GM19193 (cell line): ENCODE measurements at regions not wholly inside any gene's neighbourhood (a gene's known extent, or its start where the extent isn't known, plus 50 kb on each side); places are given as distances from the start of the nearest gene placed in this dataset.

Source experiments
- POLR2A ChIP-seq: IDR thresholded peaks from 4 replicates; pipeline ENCODE4 v1.6.1; 2011; ENCODE audit not compliant: insufficient read depth, insufficient read length; ENCODE audit errors: extremely low read depth

GRCh38 chr12:92362126-92362525, 216.5 kb upstream of the BTG1 start:
- TF ChIP-seq POLR2A = no peak

GRCh38 chr12:92360543-92360942, 214.9 kb upstream of the BTG1 start:
- no peak for TF ChIP-seq POLR2A

- no peak for TF ChIP-seq POLR2A
These were observed 214.0 kb upstream of the BTG1 start for GRCh38 chr12:92359581-92360209.

- no peak for TF ChIP-seq POLR2A
These were observed 212.1 kb upstream of the BTG1 start for GRCh38 chr12:92357584-92358261.

GRCh38 chr12:92356425-92356824, 210.8 kb upstream of the BTG1 start:
- TF ChIP-seq POLR2A = no peak

- TF ChIP-seq POLR2A = no peak
These were observed 204.0 kb upstream of the BTG1 start for GRCh38 chr12:92349635-92350034.

- TF ChIP-seq POLR2A = no peak
These were observed 196.9 kb upstream of the BTG1 start for GRCh38 chr12:92342574-92342973.

- no peak for TF ChIP-seq POLR2A
These were observed 195.5 kb upstream of the BTG1 start for GRCh38 chr12:92341065-92341668.

GRCh38 chr12:92340441-92341064, 194.9 kb upstream of the BTG1 start:
- no peak for TF ChIP-seq POLR2A

GRCh38 chr12:92340003-92340402, 194.4 kb upstream of the BTG1 start:
- no peak for TF ChIP-seq POLR2A

GRCh38 chr12:92339198-92339821, 193.7 kb upstream of the BTG1 start:
- TF ChIP-seq POLR2A = no peak

GRCh38 chr12:92338671-92339070, 193.0 kb upstream of the BTG1 start:
- TF ChIP-seq POLR2A = no peak

- no peak for TF ChIP-seq POLR2A
These were observed 192.5 kb upstream of the BTG1 start for GRCh38 chr12:92338102-92338501.

- no peak for TF ChIP-seq POLR2A
These were observed 191.5 kb upstream of the BTG1 start for GRCh38 chr12:92337128-92337527.

- TF ChIP-seq POLR2A = no peak
These were observed 191.0 kb upstream of the BTG1 start for GRCh38 chr12:92336641-92337040.
